ENCODE measurements at regions not wholly inside any gene's neighbourhood (a gene's known extent, or its start where the extent isn't known, plus 50 kb on each side); places are given as distances from the start of the nearest gene placed in this dataset.

GRCh38 chr5:32955814-32956213 lies 244.7 kb downstream of the NPR3 start:
- DNase-seq: no peak
- H3K36me3 Mint-ChIP-seq (ENCODE audit: low read depth): no peaks in the 10 kb centered on the region
- H3K4me1 Mint-ChIP-seq: no peaks in the 10 kb centered on the region
- H3K9me3 Mint-ChIP-seq: no peaks in the 10 kb centered on the region
- no peak for TF ChIP-seq CTCF (IDR thresholded peaks at IDR 0.05)
- no peak overlapping the region for H3K4me3 Mint-ChIP-seq
- H3K27ac Mint-ChIP-seq: no peak overlapping the region
- H3K27me3 Mint-ChIP-seq (ENCODE audit: low read depth, poor library complexity): peaks cover 2% of the 10 kb centered on the region

- Mint-ChIP-seq H3K4me1 (no peaks in the 10 kb centered on the region), H3K36me3 (ENCODE audit: low read depth) (no peaks in the 10 kb centered on the region), H3K27me3 (ENCODE audit: low read depth, poor library complexity) (no peaks in the 10 kb centered on the region), H3K27ac (no peak overlapping the region), H3K4me3 (no peak overlapping the region), H3K9me3 (no peaks in the 10 kb centered on the region)
- no peak for TF ChIP-seq CTCF (IDR thresholded peaks at IDR 0.05)
- DNase-seq: no peak
Observed at GRCh38 chr5:32960340-32961058, 249.4 kb downstream of the NPR3 start.

GRCh38 chr5:32961059-32961415 lies 249.9 kb downstream of the NPR3 start:
- no peaks in the 10 kb centered on the region for H3K9me3 Mint-ChIP-seq
- no peak for TF ChIP-seq CTCF (IDR thresholded peaks at IDR 0.05)
- H3K36me3 Mint-ChIP-seq (ENCODE audit: low read depth): no peaks in the 10 kb centered on the region
- no peak for DNase-seq
- no peak overlapping the region for H3K4me3 Mint-ChIP-seq
- H3K27ac Mint-ChIP-seq: no peak overlapping the region
- no peaks in the 10 kb centered on the region for H3K27me3 Mint-ChIP-seq (ENCODE audit: low read depth, poor library complexity)
- no peaks in the 10 kb centered on the region for H3K4me1 Mint-ChIP-seq

DNA sequence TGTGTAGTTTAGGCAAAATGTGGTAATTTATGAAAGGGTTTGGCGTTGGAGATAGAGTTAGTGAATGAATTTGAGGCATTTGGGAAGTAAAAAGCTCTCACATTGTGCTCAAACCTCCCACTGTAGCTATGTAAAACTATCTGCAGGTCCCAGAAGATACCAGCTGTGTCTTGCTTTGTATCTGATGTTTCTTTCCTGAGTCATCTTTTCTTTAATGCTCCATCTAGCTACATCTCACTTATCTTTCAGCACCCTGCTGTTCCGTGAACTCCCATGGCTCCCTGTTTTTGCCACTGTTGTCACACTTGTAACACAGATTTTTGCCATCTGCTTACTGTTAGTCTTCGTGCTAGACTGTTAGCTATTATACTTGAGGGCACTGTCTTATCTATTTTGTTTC lies 253.1 kb downstream of the NPR3 start:
- Mint-ChIP-seq H3K4me1 (no peaks in the 10 kb centered on the region), H3K4me3 (no peak overlapping the region), H3K9me3 (no peaks in the 10 kb centered on the region), H3K27me3 (ENCODE audit: low read depth, poor library complexity) (no peaks in the 10 kb centered on the region), H3K36me3 (ENCODE audit: low read depth) (no peaks in the 10 kb centered on the region), H3K27ac (no peak overlapping the region)
- no peak for DNase-seq
- TF ChIP-seq CTCF (IDR thresholded peaks at IDR 0.05): no peak

- no peaks in the 10 kb centered on the region for H3K36me3 Mint-ChIP-seq (ENCODE audit: low read depth)
- no peaks in the 10 kb centered on the region for H3K9me3 Mint-ChIP-seq
- no peak overlapping the region for H3K4me3 Mint-ChIP-seq
- TF ChIP-seq CTCF (IDR thresholded peaks at IDR 0.05): no peak
- no peaks in the 10 kb centered on the region for H3K4me1 Mint-ChIP-seq
- H3K27me3 Mint-ChIP-seq (ENCODE audit: low read depth, poor library complexity): peaks cover 4% of the 10 kb centered on the region
- no peak for DNase-seq
- no peak overlapping the region for H3K27ac Mint-ChIP-seq
Observed at GRCh38 chr5:32973646-32974045, 262.5 kb downstream of the NPR3 start.

DNA sequence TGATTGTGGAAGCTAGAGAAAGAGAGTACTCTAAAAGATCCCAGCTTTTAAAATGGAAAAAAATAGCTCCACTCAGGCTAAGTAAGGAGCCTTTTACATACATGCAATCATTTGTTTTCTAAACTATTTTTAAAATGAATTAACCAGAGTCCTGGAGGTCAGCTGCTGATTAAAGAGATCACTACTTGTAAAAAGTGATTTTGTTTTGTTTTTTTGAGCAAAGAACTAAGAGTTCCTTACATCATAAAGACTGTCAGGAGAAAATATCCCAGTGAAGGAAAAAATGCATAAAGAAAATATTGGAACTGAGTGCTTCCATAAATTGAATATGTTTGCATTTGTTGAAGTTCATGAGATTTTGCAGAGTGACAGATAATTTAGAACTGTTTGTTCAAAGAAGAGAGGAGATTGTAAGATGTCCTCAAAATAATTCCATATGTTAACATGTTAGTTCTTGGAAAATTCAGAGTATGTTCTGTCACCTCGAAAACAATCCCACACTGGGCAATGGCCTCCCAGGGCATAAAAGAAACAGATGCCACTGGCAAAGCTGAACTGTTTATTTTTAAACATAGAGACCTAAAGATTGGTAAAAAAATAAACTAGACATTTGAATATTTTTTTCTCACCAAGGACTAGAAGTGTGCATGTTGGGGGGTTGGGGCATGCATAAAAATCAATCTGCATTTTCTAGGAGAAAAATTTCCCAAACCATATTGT lies 264.7 kb downstream of the NPR3 start:
- Mint-ChIP-seq H3K4me1 (no peaks in the 10 kb centered on the region), H3K4me3 (no peak overlapping the region), H3K27me3 (ENCODE audit: low read depth, poor library complexity) (peaks cover 11% of the 10 kb centered on the region), H3K27ac (no peak overlapping the region), H3K36me3 (ENCODE audit: low read depth) (no peaks in the 10 kb centered on the region), H3K9me3 (no peaks in the 10 kb centered on the region)
- no peak for DNase-seq
- no peak for TF ChIP-seq CTCF (IDR thresholded peaks at IDR 0.05)

Measured in nephron progenitor cell (in vitro differentiated cells).